ENCODE measurements at regions not wholly inside any gene's neighbourhood (a gene's known extent, or its start where the extent isn't known, plus 50 kb on each side); places are given as distances from the start of the nearest gene placed in this dataset.

- Histone ChIP-seq H3K36me3 (ENCODE audit: control insufficient read depth in 2 of 4, insufficient read depth in 4 of 4, low read length in 3 of 4) (no peaks in the 10 kb centered on the region), H2AK5ac (ENCODE audit: low read depth, low read length) (no peak overlapping the region), H3K4me1 (replicated peaks in 1 of 4; ENCODE audit: control insufficient read depth in 3 of 4, insufficient read depth in 4 of 4, low read length in 3 of 4) (peaks cover 0 to 7% (median 2%) of the 10 kb centered on the region in 4 experiments; a peak in 3 of 7 replicates), H3K79me1 (ENCODE audit: low read depth, low read length) (no peaks in the 10 kb centered on the region), H3K4me3 (ENCODE audit: extremely low read depth in 1 of 4, insufficient read depth in 2 of 4, low read depth in 3 of 4, low read length in 4 of 4) (no peak overlapping the region), H2AFZ (ENCODE audit: low read length) (no peak overlapping the region), H3K14ac (ENCODE audit: insufficient read length) (peak overlapping the region; percentile 16), H3K18ac (ENCODE audit: extremely low read depth, low read length) (no peak overlapping the region), H3K56ac (replicated peaks; ENCODE audit: insufficient read length, low read depth, low read length) (no peak overlapping the region), H2BK20ac (ENCODE audit: low read length) (no peak overlapping the region), H2BK5ac (ENCODE audit: low read depth, low read length) (0 out of 2 replicates have a peak overlapping the region, but pooled peaks have one; percentile 16), H2BK120ac (replicated peaks; ENCODE audit: low read depth, low read length) (no peak overlapping the region), H4K5ac (ENCODE audit: insufficient read length, low read depth, low read length) (no peak overlapping the region), H3K23me2 (ENCODE audit: low read depth, low read length) (no peaks in the 10 kb centered on the region), H3K79me2 (ENCODE audit: control insufficient read depth in 1 of 2, insufficient read depth in 2 of 2, low read length in 2 of 2) (no peaks in the 10 kb centered on the region), H3K27me3 (replicated peaks in 1 of 4; ENCODE audit: control insufficient read depth in 3 of 4, extremely low read depth in 1 of 4, insufficient read depth in 3 of 4, low read length in 3 of 4) (no peaks in the 10 kb centered on the region), H3K4me2 (ENCODE audit: insufficient read depth in 1 of 2, low read depth in 2 of 2, low read length in 2 of 2) (no peak overlapping the region), H4K20me1 (replicated peaks in 1 of 2; ENCODE audit: control insufficient read depth in 1 of 2, insufficient read depth in 2 of 2, low read length in 2 of 2) (no peaks in the 10 kb centered on the region), H3K9me3 (ENCODE audit: insufficient read depth in 2 of 2, low read depth in 1 of 2, low read length in 1 of 2) (no peaks in the 10 kb centered on the region), H3K23ac (ENCODE audit: insufficient read length) (no peak overlapping the region), H2BK15ac (ENCODE audit: low read length) (peak overlapping the region; percentile 72; the same call in 1 of the 2 replicates), H3K27ac (ENCODE audit: low read depth, low read length) (no peak overlapping the region), H3K9ac (replicated peaks in 1 of 4; ENCODE audit: extremely low read depth in 1 of 4, low read depth in 3 of 4, low read length in 3 of 4) (no peak overlapping the region), H3K4ac (replicated peaks; ENCODE audit: insufficient read length, low read depth, low read length) (no peak overlapping the region), H4K91ac (replicated peaks; ENCODE audit: insufficient read length, low read length) (no peak overlapping the region), H4K8ac (ENCODE audit: extremely low read depth, insufficient read depth, low read length) (peak overlapping the region; percentile 41; the same call in 1 of the 2 replicates), H2BK12ac (ENCODE audit: low read depth, low read length) (no peak overlapping the region)
- 88% methylated on average over 11 of the region's 12 CpGs; no CpG with 5 or more reads in 1 of the 2 experiments for WGBS, 2 experiments (ENCODE audit: extremely low coverage in 1 of 2, insufficient coverage in 1 of 2, insufficient read length in 1 of 2, insufficient replicate concordance in 2 of 2, low coverage in 1 of 2, low lambda C conversion rate in 2 of 2, missing lambda C conversion rate in 1 of 2)
- ChIA-PET POLR2A (ENCODE audit: partially characterized antibody) (no interaction called here), CTCF (ENCODE audit: partially characterized antibody) (interaction anchor here (0.7 kb wide), 2 partner anchors 22 to 247 kb away, joined by 3 to 4 read pairs; no protein-coding TSS in a partner anchor)
- no peak for DNase-seq (ENCODE audit: low read depth in 1 of 2, low spot score in 2 of 2)
- FAIRE-seq, result no peak
- TF ChIP-seq POLR2A (IDR thresholded peaks at IDR 0.05; ENCODE audit: control extremely low read depth in 1 of 2, low read depth in 2 of 2, low read length in 2 of 2), result no peak
- no peak for TF ChIP-seq EGR1 (IDR thresholded peaks at IDR 0.05; ENCODE audit: borderline replicate concordance, low read depth, low read length)
- no peak for TF ChIP-seq NANOG (IDR thresholded peaks at IDR 0.05; ENCODE audit: insufficient read depth, low read depth, low read length, poor library complexity, severe bottlenecking)
- TF ChIP-seq CHD1 (IDR thresholded peaks at IDR 0.05; ENCODE audit: low read depth, low read length), result no peak
- TF ChIP-seq CHD2 (IDR thresholded peaks at IDR 0.05; ENCODE audit: low read length), result no peak
- TF ChIP-seq KDM4A (IDR thresholded peaks at IDR 0.05; ENCODE audit: low read depth, low read length, severe bottlenecking), result no peak
Observed at GRCh38 chr11:69415411-69416142, 65.9 kb upstream of the LINC01488 start.

All from H1 (cell line).